Body of pancreas (tissue), 4 donors: ENCODE measurements at regions not wholly inside any gene's neighbourhood (a gene's known extent, or its start where the extent isn't known, plus 50 kb on each side); places are given as distances from the start of the nearest gene placed in this dataset.

Source experiments
- POLR2A ChIP-seq, 3 donors: fragments of 450-650 bp; IDR thresholded peaks; one replicate each; pipeline ENCODE4 v1.6.1; 2016; ENCODE audit warnings: antibody characterized with exemption in 3 of 3, mild to moderate bottlenecking in 2 of 3
- TF ChIP-seq, protein P1 (sequence below), 7 experiments: fragments of 450-650 bp in 4 of 7; fragments of 200-600 bp in 3 of 7; sonication (generic) in 3 of 7; IDR thresholded peaks; one replicate each; pipeline ENCODE4 v1.5.1; 2016 to 2019; ENCODE audit warnings: antibody characterized with exemption in 7 of 7

DNA sequence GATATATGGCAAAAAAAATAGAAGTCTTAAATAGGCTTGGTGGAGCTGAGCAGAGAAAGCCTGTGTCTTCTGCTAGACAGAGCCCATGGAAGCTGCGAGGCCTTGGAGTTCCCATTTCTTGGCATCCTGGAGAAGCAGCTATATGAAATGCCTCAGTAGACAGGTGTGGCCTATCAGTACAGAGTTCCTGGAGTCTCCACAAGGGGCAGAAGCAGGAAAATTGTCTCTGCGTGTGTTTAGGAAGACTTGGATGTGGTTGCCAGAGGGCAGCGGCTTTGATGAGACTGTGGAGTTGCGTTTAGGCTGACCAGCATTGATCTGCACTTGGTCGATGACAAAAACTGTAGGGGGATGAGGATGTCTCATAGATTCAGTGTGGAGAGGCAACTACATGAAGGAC, 334.5 kb upstream of the SEL1L start:
- no peak for TF ChIP-seq POLR2A (IDR thresholded peaks at IDR 0.05)
- TF ChIP-seq, protein P1, sequence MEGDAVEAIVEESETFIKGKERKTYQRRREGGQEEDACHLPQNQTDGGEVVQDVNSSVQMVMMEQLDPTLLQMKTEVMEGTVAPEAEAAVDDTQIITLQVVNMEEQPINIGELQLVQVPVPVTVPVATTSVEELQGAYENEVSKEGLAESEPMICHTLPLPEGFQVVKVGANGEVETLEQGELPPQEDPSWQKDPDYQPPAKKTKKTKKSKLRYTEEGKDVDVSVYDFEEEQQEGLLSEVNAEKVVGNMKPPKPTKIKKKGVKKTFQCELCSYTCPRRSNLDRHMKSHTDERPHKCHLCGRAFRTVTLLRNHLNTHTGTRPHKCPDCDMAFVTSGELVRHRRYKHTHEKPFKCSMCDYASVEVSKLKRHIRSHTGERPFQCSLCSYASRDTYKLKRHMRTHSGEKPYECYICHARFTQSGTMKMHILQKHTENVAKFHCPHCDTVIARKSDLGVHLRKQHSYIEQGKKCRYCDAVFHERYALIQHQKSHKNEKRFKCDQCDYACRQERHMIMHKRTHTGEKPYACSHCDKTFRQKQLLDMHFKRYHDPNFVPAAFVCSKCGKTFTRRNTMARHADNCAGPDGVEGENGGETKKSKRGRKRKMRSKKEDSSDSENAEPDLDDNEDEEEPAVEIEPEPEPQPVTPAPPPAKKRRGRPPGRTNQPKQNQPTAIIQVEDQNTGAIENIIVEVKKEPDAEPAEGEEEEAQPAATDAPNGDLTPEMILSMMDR (IDR thresholded peaks at IDR 0.05) = no peak
